ENCODE measurements at regions not wholly inside any gene's neighbourhood (a gene's known extent, or its start where the extent isn't known, plus 50 kb on each side); places are given as distances from the start of the nearest gene placed in this dataset.
"Not testable (repeated sequence)": the region's sequence is repeated elsewhere in the genome, so short reads cannot be mapped to it uniquely, and the experiment has no call there.

DNA sequence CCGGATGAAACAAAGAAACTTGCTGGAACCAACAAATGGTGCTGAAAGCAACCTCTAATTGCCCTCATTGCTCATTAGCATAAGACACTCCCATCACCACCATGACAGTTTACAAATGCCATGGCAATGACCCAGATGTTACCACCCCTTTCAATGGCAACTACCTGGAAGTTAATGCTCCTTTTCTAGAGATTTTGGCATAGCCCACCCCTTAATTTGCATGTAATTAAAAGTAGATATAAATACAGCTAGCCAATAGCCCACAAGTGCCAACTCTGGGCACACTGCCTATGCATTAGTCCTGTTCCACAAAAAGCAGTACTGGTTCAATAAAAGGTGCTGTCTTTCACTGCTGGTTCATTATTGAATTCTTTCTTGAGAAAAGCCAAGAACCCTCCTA lies 410.3 kb upstream of the PPP1R2C start:
- DNase-seq (ENCODE audit: insufficient read length, low spot score) (no peak), FAIRE-seq (no peak)

DNA sequence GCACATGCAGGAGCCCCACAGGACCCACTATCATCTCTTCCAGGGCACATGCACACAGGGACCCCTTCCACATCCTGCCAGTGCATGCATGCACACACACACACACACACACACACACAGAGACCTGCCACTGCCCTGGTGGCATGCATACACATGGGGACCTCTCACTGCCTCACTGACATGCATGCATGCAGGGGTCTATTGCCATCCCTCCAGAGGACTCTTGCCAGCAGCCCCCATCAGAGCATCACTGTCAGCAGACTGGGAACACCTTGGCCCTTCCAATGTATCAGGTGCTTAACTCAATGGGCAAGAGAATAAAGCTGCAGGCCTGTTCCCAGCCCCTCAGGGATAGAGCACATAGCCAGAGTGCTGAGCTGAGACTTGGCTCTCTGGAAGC lies 433.6 kb upstream of the PPP1R2C start:
- FAIRE-seq (no peak), DNase-seq (ENCODE audit: insufficient read length, low spot score) (no peak)

DNA sequence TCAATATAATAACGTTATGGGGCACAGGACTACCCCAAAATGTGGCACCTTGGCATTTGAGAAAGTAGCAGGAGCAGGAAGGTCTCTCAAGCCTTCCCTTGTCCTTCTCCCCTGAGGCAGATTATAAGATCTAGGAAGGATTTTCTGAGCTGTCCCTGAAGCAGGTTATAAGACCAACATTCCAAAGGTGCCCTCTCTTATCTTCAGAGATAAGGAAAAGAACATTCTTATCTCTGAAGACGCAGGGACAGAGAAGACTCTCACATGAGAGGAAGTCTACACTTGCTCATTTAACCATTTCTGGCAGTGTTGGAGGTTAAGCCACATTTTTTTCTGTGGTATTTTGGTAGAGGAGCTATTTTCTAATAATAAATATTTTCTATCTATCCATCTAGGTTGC lies 437.9 kb upstream of the MAOA start:
- FAIRE-seq = no peak
- DNase-seq (ENCODE audit: insufficient read length, low spot score) = no peak

DNA sequence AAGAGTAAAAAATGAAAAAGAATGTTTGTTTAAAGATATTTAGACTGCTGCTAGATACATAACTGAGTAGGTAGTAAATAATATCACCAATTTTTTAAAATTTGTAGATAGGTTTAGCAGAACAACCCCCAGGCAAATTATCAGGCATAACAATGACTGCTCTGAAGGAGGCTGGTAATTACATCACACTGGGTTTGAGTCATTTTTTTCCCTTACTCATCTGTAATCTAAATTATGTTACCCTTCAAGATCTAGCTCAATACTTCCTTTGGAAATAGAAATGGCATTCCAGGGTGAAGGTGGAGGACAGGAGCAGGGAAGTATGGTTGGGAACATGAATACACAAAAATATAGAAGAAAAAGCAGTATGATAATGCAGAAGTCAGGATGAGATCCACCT lies 431.6 kb upstream of the MAOA start:
- FAIRE-seq = no peak

DNA sequence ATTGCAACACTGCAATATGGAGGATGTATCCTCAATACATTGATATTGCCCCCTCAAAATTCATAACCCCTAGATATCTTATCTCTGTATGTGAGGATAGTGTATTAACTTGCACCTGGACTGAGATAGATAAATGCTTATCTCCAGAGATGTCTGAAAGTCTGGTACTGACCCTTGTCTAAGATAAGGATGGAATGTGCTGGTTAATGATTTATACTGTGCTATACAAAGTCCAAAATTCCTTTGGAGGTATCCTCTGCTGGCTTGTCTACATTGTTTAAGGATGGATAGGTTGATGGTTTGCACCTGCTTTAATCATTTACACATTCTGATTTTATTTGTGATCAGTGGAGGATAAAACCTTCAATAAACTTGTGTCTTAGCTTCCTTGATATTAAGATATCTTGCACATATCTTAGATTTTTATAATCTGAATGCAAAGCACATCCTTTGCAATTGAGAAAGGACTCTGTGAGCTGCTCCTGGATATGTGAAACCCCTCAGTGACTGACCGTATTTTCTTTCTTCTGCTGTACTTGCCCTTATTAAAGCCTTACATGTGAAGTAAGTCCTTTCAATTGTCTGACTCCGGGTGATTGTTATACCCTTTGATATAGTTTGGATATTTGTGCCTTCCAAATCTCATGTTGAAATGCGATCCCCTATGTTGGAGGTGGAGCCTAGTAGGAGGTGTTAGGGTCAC lies 430.3 kb upstream of the MAOA start:
- DNase-seq (ENCODE audit: insufficient read length, low spot score) (no peak), FAIRE-seq (no peak)

More for the DNA sequence above, 431.6 kb upstream of the MAOA start:
- no peak for DNase-seq (ENCODE audit: insufficient read length, low spot score)

DNA sequence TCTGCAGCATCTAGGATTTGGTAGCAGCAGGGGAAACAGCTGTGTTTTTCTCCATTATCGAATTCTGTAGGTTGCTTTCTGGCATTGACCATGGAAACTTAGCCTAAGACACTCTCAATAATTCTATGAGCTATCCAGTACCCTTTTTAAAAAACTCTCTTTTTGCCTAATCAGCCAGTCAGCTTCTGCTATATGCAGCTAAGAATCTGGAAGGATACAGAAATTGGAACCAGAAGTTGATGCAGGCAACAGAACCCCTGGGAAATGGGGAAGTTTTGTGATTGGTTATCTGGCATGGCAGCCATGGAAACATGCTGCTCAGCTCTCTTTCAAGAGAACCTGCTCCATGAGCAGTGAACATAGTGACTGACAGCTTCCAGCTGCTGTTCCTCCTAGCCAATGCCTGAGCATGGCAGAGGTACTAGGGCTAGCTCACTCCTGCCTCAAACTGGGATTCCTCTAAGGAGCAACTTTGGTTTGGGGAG lies 417.6 kb upstream of the MAOA start:
- FAIRE-seq (no peak), DNase-seq (ENCODE audit: insufficient read length, low spot score) (no peak)

DNA sequence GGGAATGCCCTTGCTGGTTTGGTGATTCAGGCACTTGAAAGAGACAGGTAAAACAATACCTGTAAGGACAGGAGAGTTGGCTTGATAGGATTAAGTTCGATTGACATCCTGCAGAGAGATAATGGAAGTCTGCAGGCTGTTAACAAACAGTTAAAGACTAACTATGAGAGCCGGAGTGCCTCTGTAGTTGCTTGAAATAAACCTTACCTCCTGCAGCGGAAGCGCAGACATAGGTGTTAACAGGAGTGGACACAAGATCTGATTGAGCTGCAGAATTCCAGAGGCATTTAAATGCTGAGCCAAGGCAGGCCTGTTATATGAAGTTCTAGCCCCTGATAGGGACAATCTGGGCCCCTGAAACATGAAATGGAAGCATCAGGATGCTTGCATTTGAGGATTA lies 416.7 kb upstream of the MAOA start:
- FAIRE-seq = no peak
- DNase-seq (ENCODE audit: insufficient read length, low spot score) = no peak

DNA sequence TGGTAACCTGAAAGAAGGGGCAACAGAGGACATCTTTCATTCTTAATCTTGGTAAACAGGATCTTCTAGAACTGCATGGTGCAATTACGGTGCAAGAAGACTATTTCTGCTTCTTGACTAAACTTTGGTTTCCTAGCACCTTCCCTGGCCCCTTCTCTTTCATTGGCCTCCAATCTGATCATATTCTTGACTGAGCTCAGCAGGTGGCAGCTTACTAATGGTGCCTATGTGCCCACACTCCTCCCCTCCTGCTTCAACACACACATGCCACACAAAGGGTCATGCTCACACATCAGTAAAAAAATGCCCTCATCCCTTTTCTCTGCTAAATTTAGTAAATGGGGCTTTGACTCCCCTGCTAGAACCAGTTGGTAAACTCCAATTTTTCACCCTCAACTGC lies 400.5 kb upstream of the MAOA start:
- DNase-seq (ENCODE audit: insufficient read length, low spot score) (no peak), FAIRE-seq (no peak)

DNA sequence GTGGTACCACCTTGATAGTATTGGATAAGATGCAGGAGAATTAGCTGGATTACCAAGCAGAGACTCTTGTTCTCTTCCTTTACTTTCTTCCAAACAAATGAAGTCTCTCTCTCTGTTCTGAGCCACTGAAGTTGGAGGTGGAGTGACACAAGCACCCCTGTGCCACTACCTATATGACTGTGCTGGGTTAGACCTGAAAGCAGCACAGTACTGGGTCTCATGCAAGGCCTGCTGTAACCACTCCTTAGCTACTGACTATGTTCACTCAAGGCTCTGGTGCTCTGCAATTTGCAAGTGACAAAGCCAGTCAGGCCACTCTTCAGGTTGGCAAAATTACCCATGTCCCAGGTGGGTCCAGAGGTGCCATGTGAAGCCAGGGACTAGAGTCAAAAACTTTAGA lies 389.6 kb upstream of the MAOA start:
- FAIRE-seq (no peak), DNase-seq (ENCODE audit: insufficient read length, low spot score) (no peak)

DNA sequence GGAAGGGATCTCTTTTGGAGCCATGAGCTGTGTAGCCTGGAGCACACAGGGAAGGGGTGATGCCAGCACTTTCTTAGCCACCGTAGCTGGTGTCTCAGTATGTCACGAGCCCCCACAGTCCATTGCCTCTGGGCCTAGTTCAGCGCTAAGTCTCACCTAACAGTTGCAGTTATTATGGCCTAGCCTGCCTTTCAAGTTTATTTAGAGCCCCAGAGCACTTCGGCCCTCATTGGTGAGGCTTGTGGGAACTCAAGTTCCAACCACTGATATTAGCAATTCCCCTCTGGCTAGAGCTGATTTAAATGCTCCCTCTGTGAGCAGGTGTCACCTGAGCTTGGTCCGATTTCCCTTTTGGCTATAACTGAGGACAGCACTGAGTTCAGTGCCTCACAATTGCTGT lies 388.4 kb upstream of the MAOA start:
- no peak for FAIRE-seq
- no peak for DNase-seq (ENCODE audit: insufficient read length, low spot score)

DNA sequence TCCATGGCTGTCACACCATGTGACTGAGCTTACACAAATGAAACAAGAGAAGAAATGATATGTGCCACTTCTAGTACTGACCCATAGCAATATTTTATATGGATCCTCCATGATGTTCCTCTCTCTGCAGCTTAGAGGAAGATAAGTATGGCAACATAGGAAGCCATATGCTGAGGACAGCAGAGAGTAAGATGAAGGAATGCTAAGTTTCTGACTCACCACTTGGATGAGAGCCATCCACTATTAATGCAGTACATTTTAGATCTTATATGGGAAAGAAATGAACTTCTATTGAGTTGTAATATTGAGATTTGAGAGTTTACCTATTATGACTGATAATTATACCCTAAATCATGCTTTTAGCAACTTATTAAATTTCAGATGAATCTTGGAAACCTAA lies 386.9 kb upstream of the MAOA start:
- no peak for FAIRE-seq

DNA sequence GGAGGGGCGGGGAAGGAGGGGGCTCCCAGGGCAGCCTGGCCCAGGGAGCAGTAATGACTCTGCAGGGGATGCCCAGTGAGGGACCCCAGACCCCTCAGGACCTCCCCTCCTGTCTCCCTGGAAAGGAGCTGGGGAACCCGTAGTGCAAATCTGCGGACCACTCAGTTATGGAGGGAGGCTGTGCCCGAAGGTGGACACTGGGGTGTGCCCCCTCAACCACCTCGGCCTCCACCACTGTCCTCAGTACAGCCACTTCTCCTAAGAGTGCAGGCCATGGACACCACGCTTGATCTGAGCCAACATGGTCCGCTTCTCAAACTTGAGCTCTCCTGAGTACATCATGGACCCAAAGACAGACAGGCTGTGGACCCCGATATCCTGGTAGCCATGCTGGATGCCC lies 378.2 kb upstream of the MAOA start:
- DNase-seq (ENCODE audit: insufficient read length, low spot score) (no peak), FAIRE-seq (no peak)

More for the DNA sequence above, 386.9 kb upstream of the MAOA start:
- DNase-seq (ENCODE audit: insufficient read length, low spot score) = no peak

DNA sequence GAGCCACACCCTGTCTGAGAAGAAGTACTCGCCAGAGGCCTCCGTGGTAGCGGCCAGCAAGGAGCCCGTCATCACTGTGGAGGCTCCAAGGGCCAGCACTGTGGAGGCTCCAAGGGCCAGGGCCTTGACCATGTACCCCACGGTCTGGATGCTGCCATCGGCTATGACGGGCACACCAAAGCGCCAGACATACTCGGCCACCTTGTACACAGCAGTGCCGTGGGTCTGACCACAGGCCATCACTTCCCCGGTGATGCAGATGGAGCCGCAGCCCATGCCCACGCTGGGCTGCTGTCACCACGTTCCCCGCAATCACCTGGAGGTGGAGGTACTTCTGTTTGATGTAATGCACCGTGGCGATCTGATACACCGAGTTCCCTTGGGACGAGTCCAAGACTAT lies 377.7 kb upstream of the MAOA start:
- DNase-seq (ENCODE audit: insufficient read length, low spot score) (no peak), FAIRE-seq (no peak)

DNA sequence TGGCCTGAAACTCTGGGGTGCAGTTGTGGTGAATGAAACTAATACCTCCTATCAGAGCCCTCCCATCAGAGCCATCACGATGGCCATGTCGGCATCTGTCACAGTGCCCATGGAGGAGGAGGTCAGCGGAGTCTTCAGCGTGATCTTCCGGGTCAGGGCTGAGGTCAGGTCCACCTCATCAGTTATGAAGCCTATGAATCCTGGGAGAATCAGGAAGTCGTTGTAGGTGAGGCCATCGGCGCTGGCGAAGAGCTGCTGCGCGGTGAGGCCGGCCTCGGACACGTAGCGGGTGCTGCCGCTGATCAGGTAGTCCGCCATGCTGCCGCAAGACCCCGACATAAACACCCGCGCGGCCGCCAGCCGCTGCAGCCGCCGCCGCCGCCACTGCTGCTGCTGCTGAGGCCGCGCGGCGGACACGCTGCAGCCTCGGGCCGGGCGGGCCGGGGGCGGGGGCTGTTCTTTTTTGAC lies 376.7 kb upstream of the MAOA start:
- DNase-seq (ENCODE audit: insufficient read length, low spot score) (no peak), FAIRE-seq (no peak)

DNA sequence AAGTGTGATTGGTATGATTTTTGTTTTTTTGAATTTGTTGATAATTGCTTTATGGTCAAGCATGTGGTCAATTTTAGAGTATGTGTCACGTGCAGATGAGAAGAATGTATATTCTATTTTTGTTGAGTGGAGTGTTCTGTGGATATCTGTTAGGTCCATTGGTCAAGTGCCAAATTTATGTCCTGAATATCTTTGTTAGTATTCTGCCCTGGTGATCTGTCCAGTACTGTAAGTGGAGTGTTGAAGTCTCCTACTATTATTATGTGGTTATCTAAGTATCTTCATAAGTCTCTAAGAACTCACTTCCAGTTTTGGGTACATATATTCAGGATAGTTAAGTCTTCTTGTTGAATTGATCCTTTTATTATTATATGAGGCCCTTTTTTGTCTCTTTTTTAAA lies 372.9 kb upstream of the MAOA start:
- no peak for DNase-seq (ENCODE audit: insufficient read length, low spot score)
- FAIRE-seq = no peak

DNA sequence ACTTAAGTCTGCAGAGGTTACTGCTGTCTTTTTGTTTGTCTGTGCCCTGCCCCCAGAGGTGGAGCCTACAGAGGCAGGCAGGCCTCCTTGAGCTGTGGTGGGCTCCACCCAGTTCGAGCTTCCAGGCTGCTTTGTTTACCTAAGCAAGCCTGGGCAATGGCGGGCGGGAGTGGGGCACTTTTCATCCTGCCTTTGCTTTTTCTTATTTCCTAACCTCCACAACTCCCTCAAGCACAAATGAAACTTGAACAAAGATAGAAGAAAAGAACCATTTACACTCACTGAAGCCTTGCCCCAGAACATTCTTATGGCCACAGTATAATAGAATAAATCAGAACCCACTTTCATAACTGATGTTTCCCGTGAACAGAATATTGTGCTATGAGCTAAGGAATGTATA lies 344.5 kb upstream of the MAOA start:
- not testable (repeated sequence) for DNase-seq (ENCODE audit: insufficient read length, low spot score); FAIRE-seq

DNA sequence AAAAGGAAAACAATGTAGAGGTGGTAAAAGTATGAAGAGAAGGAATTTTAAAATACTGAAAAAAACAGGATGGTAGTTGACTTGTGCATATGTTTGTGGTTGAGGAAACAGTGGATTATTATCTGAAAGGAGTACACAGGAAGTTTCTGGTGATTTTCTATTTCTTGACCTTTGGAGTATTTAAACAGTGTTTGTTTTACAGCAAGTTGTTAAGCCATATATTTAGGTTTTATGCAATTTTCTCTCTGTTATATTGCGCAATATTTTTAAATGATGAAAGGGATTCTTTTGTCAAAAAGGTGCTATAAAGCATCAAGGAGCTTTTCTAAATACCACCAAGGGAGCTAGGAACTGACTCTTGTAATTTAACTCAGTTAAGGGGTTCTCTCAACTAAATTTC lies 343.1 kb upstream of the MAOA start:
- DNase-seq (ENCODE audit: insufficient read length, low spot score) (no peak), FAIRE-seq (no peak)

DNA sequence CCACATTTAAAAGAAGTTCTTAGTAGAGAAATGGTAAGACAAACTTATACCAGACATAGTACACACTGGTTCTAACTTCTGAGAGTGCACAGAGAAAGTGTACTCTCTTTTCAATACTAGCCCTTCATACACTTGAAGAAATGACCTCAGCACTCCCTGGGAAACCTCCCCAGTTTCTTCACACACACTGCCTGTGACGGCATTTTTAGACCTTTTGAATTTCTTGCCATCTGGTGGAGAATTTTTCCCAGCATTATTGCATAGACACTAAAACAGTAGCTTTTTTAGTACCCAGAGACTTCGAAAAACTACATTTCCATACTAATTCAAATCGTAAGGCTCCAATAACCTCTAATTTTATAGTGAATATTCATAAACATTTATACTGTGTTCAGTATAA lies 341.6 kb upstream of the MAOA start:
- FAIRE-seq = no peak
- DNase-seq (ENCODE audit: insufficient read length, low spot score) = no peak

DNA sequence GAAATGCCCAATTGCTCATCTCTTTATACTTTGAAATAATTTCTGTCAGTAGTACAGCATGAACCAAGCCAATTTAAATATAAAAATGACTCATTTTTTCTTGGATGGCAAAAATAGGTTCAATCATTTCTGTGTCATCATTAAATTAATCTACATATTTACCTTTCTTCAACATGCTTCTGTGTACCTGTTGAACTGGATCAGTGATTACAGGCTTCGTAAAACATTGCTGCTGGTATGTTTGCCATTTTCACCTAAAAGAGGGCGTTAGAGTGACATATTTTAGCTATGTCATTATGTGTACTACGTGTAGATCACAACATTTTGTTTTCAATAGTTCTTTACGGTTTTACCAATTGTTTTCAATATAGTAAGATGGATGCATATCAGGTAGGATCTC lies 340.5 kb upstream of the MAOA start:
- DNase-seq (ENCODE audit: insufficient read length, low spot score) (no peak), FAIRE-seq (no peak)

DNA sequence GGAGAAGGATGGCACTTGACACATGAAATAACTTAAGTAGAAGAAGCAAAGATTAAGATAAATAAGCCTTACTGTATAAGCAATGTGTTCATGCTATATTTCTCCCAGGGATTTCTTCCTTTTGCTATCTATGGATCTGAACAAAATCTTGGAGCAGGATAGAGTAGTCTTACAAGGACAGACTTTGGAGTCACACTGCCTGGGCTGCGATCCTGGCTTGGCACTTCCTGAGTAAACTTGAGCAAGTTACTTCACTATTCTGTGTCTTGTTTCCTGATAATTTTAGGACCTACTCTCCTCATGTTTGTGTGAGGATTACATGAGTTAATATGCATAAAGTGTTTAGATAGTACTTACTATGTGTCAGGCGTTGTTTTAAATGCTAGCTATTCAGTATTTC lies 340.0 kb upstream of the MAOA start:
- FAIRE-seq (no peak), DNase-seq (ENCODE audit: insufficient read length, low spot score) (no peak)

DNA sequence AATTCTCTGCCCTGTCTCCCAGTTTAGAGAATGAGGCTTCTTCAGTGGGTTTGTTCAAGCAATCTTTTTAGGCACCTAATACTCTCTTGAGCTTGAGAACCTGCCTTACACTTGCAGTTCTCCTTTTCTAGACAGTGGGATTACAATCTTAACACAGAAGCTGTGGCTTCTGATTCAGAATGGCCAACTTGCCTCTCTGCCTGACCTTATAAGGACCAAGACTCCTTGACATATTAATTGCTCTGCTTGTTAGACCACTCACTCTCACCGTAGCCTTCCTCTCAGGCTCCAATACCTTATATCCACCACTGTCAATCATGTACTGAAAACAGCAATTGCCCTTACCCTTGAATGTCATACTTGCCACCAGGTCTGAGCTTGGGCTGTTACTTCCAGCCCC lies 338.7 kb upstream of the MAOA start:
- no peak for FAIRE-seq
- DNase-seq (ENCODE audit: insufficient read length, low spot score) = no peak

DNA sequence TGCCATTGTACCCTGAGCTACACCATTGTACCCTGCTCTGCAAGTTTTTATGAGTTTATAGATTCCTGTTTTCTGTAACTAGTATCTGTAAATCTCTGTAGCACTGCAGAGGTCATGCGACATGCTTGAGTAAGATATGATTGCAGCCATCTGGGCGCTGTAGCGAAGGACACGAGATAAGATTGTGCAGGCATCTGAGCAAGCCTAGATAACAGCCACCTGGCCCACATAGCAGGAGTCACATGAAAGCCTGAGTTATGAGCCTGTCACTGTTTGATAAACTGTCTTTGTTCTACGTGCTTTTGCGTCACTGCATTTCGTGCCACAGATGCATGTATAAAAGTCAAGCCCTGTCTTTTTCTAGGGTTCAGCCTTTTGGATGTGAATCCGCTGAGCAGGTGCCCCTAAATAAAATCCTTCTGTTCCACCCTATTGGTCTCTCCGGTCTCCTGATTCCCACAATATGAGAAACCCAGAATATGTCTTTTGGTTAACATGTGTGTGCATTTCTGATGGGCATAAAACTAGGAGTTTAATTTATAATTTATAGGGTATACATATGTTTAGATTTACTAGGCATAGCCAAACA lies 327.6 kb upstream of the MAOA start:
- DNase-seq (ENCODE audit: insufficient read length, low spot score) (no peak), FAIRE-seq (no peak)

DNA sequence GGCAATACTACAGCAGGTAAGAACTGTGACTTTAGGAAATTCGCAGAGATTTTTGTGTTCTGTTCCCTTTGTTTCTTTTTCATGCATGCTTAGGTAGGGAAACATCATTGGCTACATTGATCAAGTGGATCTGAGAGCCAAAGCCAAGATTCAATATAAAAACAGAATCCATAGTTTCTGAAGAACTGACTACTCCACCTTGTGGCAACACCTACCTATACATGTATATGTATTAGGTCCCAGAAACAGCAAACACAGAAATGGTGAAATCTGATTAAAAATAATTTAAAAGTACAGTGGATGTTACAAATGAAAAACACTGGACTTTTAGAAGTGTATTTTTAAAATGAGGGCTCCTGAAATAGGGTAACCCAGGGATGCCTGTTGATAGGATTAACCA lies 322.6 kb upstream of the MAOA start:
- no peak for FAIRE-seq
- no peak for DNase-seq (ENCODE audit: insufficient read length, low spot score)
